NOMO-1 treated with dmso at 0.1 percent for 144 hours (cell line): ENCODE measurements at regions not wholly inside any gene's neighbourhood (a gene's known extent, or its start where the extent isn't known, plus 50 kb on each side); places are given as distances from the start of the nearest gene placed in this dataset.
"Not testable (repeated sequence)": the region's sequence is repeated elsewhere in the genome, so short reads cannot be mapped to it uniquely, and the experiment has no call there.

Experiments used
- DNase-seq: peaks from one replicate; lab custom pipeline; 2025; ENCODE audit not compliant: unreplicated experiment; lab: John Stamatoyannopoulos, UW

DNA sequence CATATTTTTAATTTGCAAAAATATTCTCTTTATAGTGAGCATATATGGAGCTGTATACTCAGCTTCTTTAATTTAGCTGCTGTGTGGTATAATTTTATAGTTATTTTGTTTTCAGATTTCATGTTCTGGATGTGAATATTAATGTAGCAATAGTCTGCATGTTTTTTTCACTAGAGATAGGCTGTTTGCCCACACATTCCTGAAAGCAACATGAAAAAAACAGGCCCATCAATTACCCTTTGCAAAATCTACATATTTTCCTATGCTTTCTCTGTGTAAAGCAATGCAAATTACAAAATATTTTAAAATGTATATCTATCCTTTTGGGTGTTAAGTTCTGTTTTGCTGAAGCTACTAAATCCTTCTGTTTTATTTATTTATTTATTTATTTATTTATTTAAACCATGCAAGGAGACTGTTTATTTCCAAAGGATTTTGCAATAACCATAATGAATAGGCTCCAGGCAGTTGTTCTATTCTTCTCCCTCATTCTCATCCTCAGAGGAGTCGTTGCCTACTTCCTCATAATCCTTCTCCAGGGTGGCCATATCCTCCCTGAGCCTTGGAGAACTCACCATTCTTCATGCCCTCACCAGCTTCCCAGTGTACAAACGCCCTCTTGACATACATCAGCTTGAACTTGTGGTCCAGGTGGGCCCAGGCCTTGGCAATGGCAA is 277.1 kb downstream of the ANKRD50 start:
- DNase-seq: no peak

DNA sequence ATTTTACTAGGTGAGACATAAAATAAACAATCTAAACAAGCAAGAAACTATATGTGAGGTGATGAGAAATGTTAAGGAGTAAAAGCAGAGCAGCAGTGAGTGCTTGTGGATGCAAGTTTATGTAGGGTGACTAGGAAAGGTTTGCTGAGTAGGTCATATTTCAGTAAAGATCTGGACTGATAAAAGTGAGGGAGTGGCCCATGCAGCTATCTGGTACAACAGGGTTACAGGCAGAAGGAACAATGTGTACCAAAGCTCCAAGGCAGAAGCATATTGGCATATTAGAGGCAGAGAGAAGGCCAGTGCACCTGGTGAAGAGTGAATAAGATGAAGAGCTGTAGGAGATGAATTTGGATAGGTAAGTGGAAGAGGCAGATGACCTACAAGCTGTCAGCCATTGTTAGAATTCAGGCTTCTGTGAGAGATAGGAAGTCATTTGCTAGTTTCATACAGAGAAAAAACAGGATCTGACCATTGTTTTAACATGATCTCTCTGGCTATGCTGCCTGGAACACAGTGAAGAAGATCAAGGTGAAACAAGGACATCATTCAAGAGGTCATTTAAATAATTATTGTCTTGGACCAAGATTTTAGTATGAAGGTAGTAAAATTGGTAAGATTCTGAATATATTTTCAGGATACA is 274.6 kb downstream of the ANKRD50 start:
- DNase-seq: no peak

GRCh38 chr4:124445071-124445470 is 267.5 kb downstream of the ANKRD50 start:
- DNase-seq: no peak

DNA sequence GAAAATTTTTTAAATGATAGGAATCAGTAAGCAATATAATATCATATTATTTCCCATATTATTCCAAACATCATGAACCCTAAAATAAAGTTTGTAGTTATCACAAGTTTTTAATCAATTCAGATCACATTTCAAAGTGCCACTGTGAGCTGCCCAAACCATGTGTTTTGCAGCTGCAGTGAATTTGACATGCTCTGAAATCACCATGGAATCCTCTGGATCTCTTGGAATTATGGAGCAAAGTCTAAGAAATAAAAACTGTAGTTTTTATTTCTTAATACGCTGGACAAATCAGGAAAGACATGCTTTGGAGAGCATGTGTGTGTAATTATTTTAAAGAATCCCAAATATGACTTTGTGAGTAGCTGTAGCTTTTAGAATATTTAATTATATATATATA is 262.7 kb downstream of the ANKRD50 start:
- DNase-seq: no peak

DNA sequence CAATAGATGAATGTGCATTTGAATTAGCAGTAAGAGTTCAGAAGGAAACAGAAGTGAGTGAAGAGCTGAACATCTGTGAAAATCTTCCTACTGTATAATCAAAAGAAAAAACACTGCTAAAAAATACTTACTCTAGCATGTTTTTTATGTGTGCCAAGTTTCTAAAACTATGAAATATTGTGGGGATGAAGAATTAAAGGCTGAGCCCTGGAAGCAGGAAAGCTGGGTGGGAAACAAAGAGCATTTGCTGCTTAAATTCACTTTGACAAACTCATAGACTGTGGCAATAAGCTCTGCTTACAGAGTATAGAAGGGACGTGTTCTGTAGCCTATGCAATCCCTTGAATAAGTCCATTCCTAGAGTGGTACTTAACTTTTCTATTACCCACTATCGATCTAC is 261.7 kb downstream of the ANKRD50 start:
- no peak for DNase-seq

- DNase-seq: no peak
Observed at GRCh38 chr4:124454772-124455270, 257.7 kb downstream of the ANKRD50 start.

- DNase-seq: no peak
Observed at GRCh38 chr4:124455671-124456070, 256.9 kb downstream of the ANKRD50 start.

DNA sequence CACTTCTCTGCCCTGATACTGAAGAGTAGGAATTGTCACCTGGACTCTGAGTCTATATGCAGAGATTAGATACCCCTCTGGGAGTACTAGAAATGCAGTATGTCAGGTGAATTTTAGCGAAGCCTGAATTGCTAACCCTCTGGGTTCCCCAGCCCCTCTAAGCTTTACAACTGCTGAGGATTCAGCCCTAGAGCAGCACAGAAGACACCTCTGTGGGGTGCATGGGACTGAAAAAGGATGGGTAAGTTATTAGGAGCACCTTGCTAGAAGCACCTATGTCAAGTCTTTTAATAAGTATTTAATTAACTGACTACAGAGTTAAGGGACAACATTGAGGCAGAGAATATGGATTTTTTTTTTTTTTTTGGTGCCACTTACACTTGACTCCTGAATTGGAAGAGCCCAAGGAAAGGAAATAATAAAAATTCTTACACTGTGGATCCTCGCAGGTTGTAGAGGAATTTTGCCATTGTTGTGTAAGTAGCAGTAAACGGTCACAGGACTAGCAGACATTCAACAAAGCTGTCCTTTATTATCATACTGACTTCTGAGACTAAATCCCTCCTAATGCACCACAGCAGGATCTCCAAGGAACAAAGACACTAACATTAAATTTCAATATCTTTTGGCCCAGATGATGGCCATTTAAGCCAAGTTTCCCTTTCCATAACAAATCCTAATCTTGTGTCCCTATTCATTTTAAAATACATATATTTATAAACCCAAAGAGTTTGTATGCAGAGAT is 253.2 kb downstream of the ANKRD50 start:
- no peak for DNase-seq

- DNase-seq: no peak
Observed at GRCh38 chr4:124459941-124460310, 252.6 kb downstream of the ANKRD50 start.

GRCh38 chr4:124461592-124461991 is 250.9 kb downstream of the ANKRD50 start:
- DNase-seq: not testable (repeated sequence)

DNA sequence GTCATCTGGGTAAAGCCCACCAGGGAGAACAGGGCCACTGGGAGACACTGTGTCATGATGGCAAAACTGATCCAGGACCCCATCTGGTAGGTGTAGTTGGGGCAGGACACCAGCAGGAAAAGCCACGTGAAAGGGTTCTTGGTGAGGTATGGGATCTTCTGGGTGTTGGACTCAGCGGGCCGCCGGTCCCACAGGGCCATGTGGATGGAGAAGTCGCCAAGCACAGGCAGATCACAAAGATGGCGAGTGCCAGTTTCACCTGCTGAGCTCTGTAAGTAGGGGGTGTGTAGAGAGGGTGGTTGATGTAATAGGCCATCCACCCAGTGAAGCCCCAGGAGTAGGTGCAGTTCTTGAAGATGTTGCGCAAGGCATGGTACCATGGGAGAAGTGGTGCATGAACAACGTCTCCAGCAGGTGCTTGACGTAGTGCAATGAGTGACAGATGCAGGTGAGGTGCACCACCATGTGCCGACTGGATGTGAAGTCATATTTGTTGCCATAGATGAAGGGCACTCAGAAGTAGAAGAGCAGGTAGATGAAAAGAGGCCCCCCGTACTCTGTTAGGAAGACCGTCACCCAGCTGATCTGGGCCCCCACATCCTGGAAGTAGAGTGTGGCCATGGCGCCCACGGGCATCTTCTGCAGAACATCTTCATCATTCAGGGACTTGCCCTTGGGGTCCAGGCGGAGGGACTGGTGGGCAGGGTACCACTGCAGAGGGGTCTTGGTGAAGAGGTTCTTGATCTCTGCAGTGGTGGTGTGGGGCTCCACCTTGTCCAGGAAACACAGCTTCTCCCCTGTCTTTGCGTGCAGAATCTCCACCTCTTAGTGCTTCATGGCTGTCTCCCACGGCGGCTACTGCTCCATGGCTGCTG is 249.3 kb downstream of the ANKRD50 start:
- DNase-seq: no peak

DNA sequence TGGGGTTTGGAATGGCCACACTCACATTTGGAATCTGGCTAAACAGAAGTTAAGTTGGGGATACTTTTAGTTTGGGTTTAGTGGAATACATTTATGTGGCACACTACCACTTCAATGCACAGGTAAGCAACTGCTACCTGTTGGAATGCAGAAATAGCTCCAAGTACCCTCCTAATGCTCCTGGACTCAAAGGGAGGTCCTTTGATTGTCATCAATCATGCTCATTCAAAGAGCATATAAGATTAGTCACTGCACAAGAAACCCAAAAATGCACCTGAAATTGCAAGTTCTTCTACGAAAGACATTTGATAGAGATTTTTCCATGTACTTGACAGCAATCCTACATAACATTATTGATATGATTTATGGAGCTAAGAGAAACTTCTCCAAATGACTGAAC is 247.7 kb downstream of the ANKRD50 start:
- no peak for DNase-seq

- DNase-seq: no peak
Observed at GRCh38 chr4:124468360-124468759, 244.2 kb downstream of the ANKRD50 start.

DNA sequence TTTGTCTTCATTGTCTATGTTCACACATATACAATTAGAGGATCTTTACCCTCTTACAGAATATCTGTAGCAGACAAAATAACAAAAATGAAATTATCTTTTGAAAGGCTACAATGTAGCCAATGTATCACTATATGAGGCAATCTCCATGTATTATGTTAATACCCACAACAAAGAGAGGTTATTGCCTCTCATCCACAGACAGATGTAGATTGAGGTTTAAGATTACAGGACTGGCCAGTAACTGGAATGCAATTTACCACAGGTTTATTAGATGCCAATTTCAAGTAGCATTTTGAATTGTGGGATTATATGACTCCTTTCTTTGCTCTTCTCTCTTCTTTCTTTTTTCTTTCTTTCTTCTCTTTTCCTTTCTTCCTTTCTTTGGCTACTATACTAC is 242.6 kb downstream of the ANKRD50 start:
- DNase-seq: no peak

DNA sequence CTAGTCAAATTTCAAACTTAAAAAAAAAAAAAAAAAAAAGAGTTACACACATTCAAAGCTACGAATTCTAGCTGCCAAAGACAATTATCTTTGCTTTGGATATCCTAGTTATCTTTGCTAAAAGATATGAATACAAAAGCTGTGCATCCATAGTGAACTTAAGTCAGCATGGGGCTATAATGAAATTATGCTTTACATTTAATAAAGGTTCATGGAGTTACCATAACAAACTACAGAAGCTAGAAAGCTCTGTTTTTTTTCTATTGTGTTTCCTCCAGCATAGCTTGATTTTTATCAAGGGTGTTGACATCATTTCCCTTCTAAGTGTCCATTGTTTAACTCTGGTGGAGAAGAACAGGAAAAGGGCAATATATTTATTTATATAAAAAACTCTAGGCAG is 234.1 kb downstream of the ANKRD50 start:
- no peak for DNase-seq

GRCh38 chr4:124480061-124480460 is 232.5 kb downstream of the ANKRD50 start:
- no peak for DNase-seq

DNA sequence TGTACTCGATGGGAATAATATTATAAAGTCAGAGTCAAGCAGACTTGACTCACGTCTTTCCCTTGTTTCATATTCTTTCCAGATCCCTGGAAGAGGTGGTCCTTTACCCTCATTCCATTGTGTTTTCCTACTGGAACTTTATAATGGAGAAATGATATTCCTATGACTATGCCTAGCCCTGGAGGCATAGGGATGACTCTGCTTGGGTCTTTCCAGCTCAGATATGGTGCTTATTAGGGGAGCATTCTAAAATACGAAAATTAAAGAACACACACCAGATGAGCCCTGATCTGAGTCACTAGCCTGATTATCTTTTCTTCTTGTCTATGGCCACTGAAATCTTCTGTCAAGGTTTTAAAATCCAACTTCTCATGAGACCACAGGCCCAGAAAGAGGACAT is 231.4 kb downstream of the ANKRD50 start:
- no peak for DNase-seq

GRCh38 chr4:124483048-124483906 is 229.3 kb downstream of the ANKRD50 start:
- no peak for DNase-seq

DNA sequence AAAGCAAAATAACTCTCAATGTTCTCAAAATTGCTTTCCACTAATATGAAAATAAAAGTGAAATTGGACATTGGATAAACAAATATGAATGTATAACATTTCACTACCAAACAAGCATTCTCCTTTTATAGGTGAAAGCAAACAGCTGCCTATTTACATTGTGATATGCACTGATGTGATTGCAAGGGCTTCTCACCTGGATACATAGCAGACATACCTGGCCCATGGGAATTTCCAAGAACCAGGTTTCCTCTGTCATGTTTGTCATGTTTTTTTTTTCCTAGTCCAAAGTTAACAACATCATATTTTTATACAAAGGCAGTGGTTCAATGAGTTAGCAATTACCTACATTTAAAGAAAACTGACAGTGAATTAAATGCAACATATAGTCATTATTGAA is 228.5 kb downstream of the ANKRD50 start:
- no peak for DNase-seq

DNA sequence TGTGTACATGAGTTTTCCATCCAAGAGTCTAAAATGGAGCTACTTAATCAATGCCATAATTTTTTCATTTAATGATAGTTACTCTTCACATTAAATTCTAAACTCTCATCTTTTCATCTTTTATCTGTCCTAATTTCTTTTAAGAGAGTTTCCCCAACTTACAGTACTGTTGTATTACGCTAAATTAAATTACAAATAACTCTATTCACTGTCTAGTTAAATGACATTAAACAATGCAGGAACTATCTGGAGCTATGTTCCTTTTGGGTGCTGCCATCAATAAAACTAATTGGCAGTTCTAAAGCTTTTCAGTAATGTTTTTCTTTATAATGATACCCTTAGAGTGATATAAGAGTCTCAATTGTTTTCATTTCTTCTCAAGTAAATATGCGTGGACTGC is 227.6 kb downstream of the ANKRD50 start:
- DNase-seq: no peak
